H1 (cell line): ENCODE measurements at regions not wholly inside any gene's neighbourhood (a gene's known extent, or its start where the extent isn't known, plus 50 kb on each side); places are given as distances from the start of the nearest gene placed in this dataset.

Experiments
- CTCF ChIA-PET: fragments of 300-600 bp; sonication (Branson Sonifier 250); formaldehyde crosslinking; loops from one replicate; lab custom pipeline; 2021; ENCODE audit not compliant: partially characterized antibody; lab: Charles Lee
- POLR2A ChIA-PET: fragments of 300-600 bp; sonication (Branson Sonifier 250); formaldehyde crosslinking; loops from one replicate; lab custom pipeline; 2021; ENCODE audit warnings: inconsistent platforms; ENCODE audit not compliant: partially characterized antibody; lab: Charles Lee
- DNase-seq, 2 experiments: peaks; one replicate each; pipeline versions ENCODE4 v3.0.0 to v3.0.0-alpha.2; 2010 to 2022; ENCODE audit warnings: low spot score in 2 of 2, low read depth in 1 of 2, mixed read lengths in 1 of 2
- FAIRE-seq: peaks from 2 replicates; lab custom pipeline; 2011; peaks lifted over from hg19 to GRCh38; lab: Jason Lieb, UNC
- H2AFZ ChIP-seq: 2 replicates; pipeline ENCODE4 v1.8.1; 2012; ENCODE audit warnings: low read length, inconsistent platforms
- H2AK5ac ChIP-seq: 2 replicates; pipeline ENCODE4 v1.6.1; 2013; ENCODE audit warnings: low read depth, low read length
- H2BK120ac ChIP-seq: replicated peaks from 2 replicates; pipeline ENCODE3; 2013; ENCODE audit warnings: low read depth, low read length, inconsistent platforms
- H2BK12ac ChIP-seq: 2 replicates; pipeline ENCODE4 v1.6.1; 2013; ENCODE audit warnings: low read depth, low read length
- H2BK15ac ChIP-seq: 2 replicates; pipeline ENCODE4 v1.6.1; 2013; ENCODE audit warnings: low read length
- H2BK20ac ChIP-seq: 2 replicates; pipeline ENCODE4 v1.6.1; 2013; ENCODE audit warnings: low read length
- H2BK5ac ChIP-seq: 2 replicates; pipeline ENCODE4 v1.6.1; 2013; ENCODE audit warnings: low read depth, low read length
- H3K14ac ChIP-seq: 2 replicates; pipeline ENCODE4 v1.6.1; 2013; ENCODE audit warnings: inconsistent platforms; ENCODE audit not compliant: insufficient read length
- H3K18ac ChIP-seq: 2 replicates; pipeline ENCODE4 v1.6.1; 2013; ENCODE audit warnings: low read length; ENCODE audit errors: extremely low read depth
- H3K23ac ChIP-seq: 2 replicates; pipeline ENCODE4 v1.6.1; 2013; ENCODE audit warnings: inconsistent platforms; ENCODE audit not compliant: insufficient read length
- H3K23me2 ChIP-seq: 2 replicates; pipeline ENCODE4 v1.6.1; 2013; ENCODE audit warnings: low read depth, low read length
- H3K27ac ChIP-seq: 2 replicates; pipeline ENCODE4 v1.6.1; 2011; ENCODE audit warnings: low read depth, low read length, inconsistent platforms
- H3K27me3 ChIP-seq, 4 experiments: replicated peaks in 1 of 4; 1 replicate in 1 of 4; 2 replicates in 3 of 4; pipeline versions ENCODE4 v1.6.1 to v1.8.1; 2011 to 2013; ENCODE audit warnings: low read length in 3 of 4, mild to moderate bottlenecking in 3 of 4, inconsistent platforms in 2 of 4, mixed read lengths in 2 of 4, moderate library complexity in 1 of 4; ENCODE audit not compliant: control insufficient read depth in 3 of 4, insufficient read depth in 3 of 4; ENCODE audit errors: extremely low read depth in 1 of 4
- H3K36me3 ChIP-seq, 4 experiments: 2 replicates each; pipeline versions ENCODE4 v1.6.1 to v1.8.1; 2011 to 2013; ENCODE audit warnings: mild to moderate bottlenecking in 4 of 4, low read length in 3 of 4, moderate library complexity in 2 of 4, control low read depth in 1 of 4, inconsistent platforms in 1 of 4; ENCODE audit not compliant: insufficient read depth in 4 of 4, control insufficient read depth in 2 of 4
- H3K4ac ChIP-seq: replicated peaks from 2 replicates; pipeline ENCODE3; 2013; ENCODE audit warnings: low read length, low read depth, mixed read lengths, inconsistent platforms; ENCODE audit not compliant: insufficient read length
- H3K4me1 ChIP-seq, 4 experiments: replicated peaks in 1 of 4; 1 replicate in 1 of 4; 2 replicates in 3 of 4; pipeline versions ENCODE4 v1.6.1 to v1.8.1; 2011 to 2013; ENCODE audit warnings: low read length in 3 of 4, inconsistent platforms in 2 of 4, mixed read lengths in 1 of 4; ENCODE audit not compliant: insufficient read depth in 4 of 4, control insufficient read depth in 3 of 4
- H3K4me2 ChIP-seq, 2 experiments: 2 replicates each; pipeline versions ENCODE4 v1.6.1 to v1.8.1; 2011 to 2013; ENCODE audit warnings: low read depth in 2 of 2, low read length in 2 of 2, control low read depth in 1 of 2, inconsistent platforms in 1 of 2, mild to moderate bottlenecking in 1 of 2; ENCODE audit not compliant: insufficient read depth in 1 of 2
- H3K4me3 ChIP-seq, 4 experiments: fragments of 200-600, 300-600 bp in 1 of 4; sonication (generic), shearing (Covaris generic), sonication (Bioruptor Twin) in 1 of 4; 2 replicates each; pipeline versions ENCODE4 v1.5.1 to v1.8.1; 2011 to 2016; ENCODE audit warnings: low read length in 4 of 4, low read depth in 3 of 4, control low read depth in 2 of 4, inconsistent platforms in 2 of 4, mild to moderate bottlenecking in 2 of 4, mixed read lengths in 1 of 4, moderate library complexity in 1 of 4; ENCODE audit not compliant: insufficient read depth in 2 of 4; ENCODE audit errors: extremely low read depth in 1 of 4
- H3K56ac ChIP-seq: replicated peaks from 2 replicates; pipeline ENCODE3; 2013; ENCODE audit warnings: low read depth, mild to moderate bottlenecking, mixed read lengths, low read length, inconsistent platforms; ENCODE audit not compliant: insufficient read length
- H3K79me1 ChIP-seq: 2 replicates; pipeline ENCODE4 v1.6.1; 2013; ENCODE audit warnings: low read depth, low read length, control low read depth
- H3K79me2 ChIP-seq, 2 experiments: 2 replicates each; pipeline versions ENCODE4 v1.6.1 to v1.8.1; 2012 to 2013; ENCODE audit warnings: low read length in 2 of 2, mild to moderate bottlenecking in 2 of 2, inconsistent platforms in 1 of 2; ENCODE audit not compliant: insufficient read depth in 2 of 2, control insufficient read depth in 1 of 2
- H3K9ac ChIP-seq, 4 experiments: replicated peaks in 1 of 4; 1 replicate in 1 of 4; 2 replicates in 3 of 4; pipeline versions ENCODE4 v1.6.1 to v1.8.1; 2011 to 2013; ENCODE audit warnings: low read depth in 3 of 4, low read length in 3 of 4, control low read depth in 2 of 4, mild to moderate bottlenecking in 2 of 4, moderate library complexity in 2 of 4, inconsistent platforms in 1 of 4; ENCODE audit errors: extremely low read depth in 1 of 4
- H3K9me3 ChIP-seq, 2 experiments: 2 replicates each; pipeline versions ENCODE4 v1.6.1 to v1.8.1; 2012 to 2013; ENCODE audit warnings: mild to moderate bottlenecking in 2 of 2, moderate library complexity in 2 of 2, control low read depth in 1 of 2, inconsistent platforms in 1 of 2, low read depth in 1 of 2, low read length in 1 of 2, mixed read lengths in 1 of 2; ENCODE audit not compliant: insufficient read depth in 2 of 2
- H4K20me1 ChIP-seq, 2 experiments: replicated peaks in 1 of 2; 2 replicates each; pipeline versions ENCODE3 to v1.8.1; 2011 to 2013; ENCODE audit warnings: inconsistent platforms in 2 of 2, low read length in 2 of 2, mild to moderate bottlenecking in 1 of 2; ENCODE audit not compliant: insufficient read depth in 2 of 2, control insufficient read depth in 1 of 2
- H4K5ac ChIP-seq: 2 replicates; pipeline ENCODE4 v1.6.1; 2013; ENCODE audit warnings: low read length, low read depth, mixed read lengths, inconsistent platforms; ENCODE audit not compliant: insufficient read length
- H4K8ac ChIP-seq: 2 replicates; pipeline ENCODE4 v1.8.0; 2013; ENCODE audit warnings: mild to moderate bottlenecking, moderate library complexity, low read length, inconsistent platforms; ENCODE audit not compliant: insufficient read depth; ENCODE audit errors: extremely low read depth
- H4K91ac ChIP-seq: replicated peaks from 2 replicates; pipeline ENCODE3; 2013; ENCODE audit warnings: low read length, mixed read lengths, inconsistent platforms; ENCODE audit not compliant: insufficient read length
- CHD2 ChIP-seq: IDR thresholded peaks from 2 replicates; pipeline ENCODE4 v1.6.1; 2012; ENCODE audit warnings: low read length, improper control_type of control experiment
- CTCF ChIP-seq, 3 experiments: IDR thresholded peaks; 1 replicate in 2 of 3; 2 replicates in 1 of 3; pipeline versions ENCODE4 v1.5.1 to v1.6.1; 2011; ENCODE audit warnings: low read length in 3 of 3, mild to moderate bottlenecking in 3 of 3, inconsistent platforms in 2 of 3, low read depth in 1 of 3, moderate library complexity in 1 of 3; ENCODE audit not compliant: insufficient read depth in 1 of 3; ENCODE audit errors: control extremely low read depth in 1 of 3
- RAD21 ChIP-seq, 2 experiments: IDR thresholded peaks in 1 of 2; conservative IDR thresholded peaks in 1 of 2; 2 replicates each; pipeline ENCODE4 v1.6.1; 2011; ENCODE audit warnings: low read depth in 2 of 2, low read length in 2 of 2, improper control_type of control experiment in 1 of 2, inconsistent platforms in 1 of 2, mild to moderate bottlenecking in 1 of 2, moderate library complexity in 1 of 2
- WGBS, 2 experiments: shearing (Covaris generic) in 1 of 2; methylation state at CpG; one replicate each; pipeline versions ENCODE4 v1.1.6 to v1.1.7; 2013 to 2015; ENCODE audit warnings: low lambda C conversion rate in 2 of 2, mixed read lengths in 2 of 2, inconsistent platforms in 1 of 2, low coverage in 1 of 2, missing lambda C conversion rate in 1 of 2; ENCODE audit not compliant: insufficient replicate concordance in 2 of 2, insufficient coverage in 1 of 2, insufficient read length in 1 of 2; ENCODE audit errors: extremely low coverage in 1 of 2, missing lambda C conversion rate in 1 of 2; 5-methylcytosine and 5-hydroxymethylcytosine counted together

DNA sequence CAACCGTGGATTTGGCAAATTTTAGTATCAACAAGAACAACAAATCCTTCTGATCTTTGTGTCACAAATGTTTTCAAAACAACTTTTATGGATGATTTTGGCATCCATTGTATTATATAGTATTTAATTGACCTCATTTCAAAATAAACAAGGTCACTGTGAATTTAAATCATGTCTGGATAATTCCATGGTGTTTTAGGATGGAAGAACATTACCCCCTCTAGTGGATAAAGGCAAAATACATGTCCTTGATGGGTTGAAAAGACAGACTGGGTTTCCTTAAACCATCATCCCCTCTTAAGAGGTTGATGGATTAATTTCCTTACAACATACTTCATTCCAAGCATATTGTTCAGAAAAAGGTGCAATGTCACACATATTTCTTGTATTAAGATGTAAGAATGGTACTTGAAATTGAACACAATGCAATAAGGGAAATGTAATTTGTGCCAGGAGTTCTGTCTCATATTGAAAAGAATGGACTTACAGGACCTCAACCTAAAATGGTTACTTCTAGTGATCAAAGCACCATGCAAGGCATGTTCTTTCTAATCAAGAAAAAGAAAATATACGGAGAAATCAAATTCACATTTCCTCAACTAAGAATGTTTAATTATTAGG is 352.0 kb downstream of the BCAT1 start:
- Histone ChIP-seq H2AK5ac (no peak overlapping the region), H3K23ac (no peak overlapping the region), H3K18ac (no peak overlapping the region), H3K36me3 (no peaks in the 10 kb centered on the region), H2BK5ac (no peak overlapping the region), H2BK15ac (no peak overlapping the region), H3K4me3 (no peak overlapping the region), H3K9me3 (no peaks in the 10 kb centered on the region), H3K14ac (no peak overlapping the region), H3K4me2 (no peak overlapping the region), H4K5ac (no peak overlapping the region), H2BK12ac (no peak overlapping the region), H3K9ac (no peak overlapping the region), H3K79me1 (no peaks in the 10 kb centered on the region), H3K27me3 (no peaks in the 10 kb centered on the region), H2BK120ac (no peak overlapping the region), H3K79me2 (no peaks in the 10 kb centered on the region), H4K91ac (no peak overlapping the region), H3K4ac (no peak overlapping the region), H3K56ac (no peak overlapping the region), H4K20me1 (no peaks in the 10 kb centered on the region), H3K23me2 (no peaks in the 10 kb centered on the region), H3K4me1 (no peaks in the 10 kb centered on the region; a peak in 1 of 7 replicates), H3K27ac (no peak overlapping the region), H4K8ac (no peak overlapping the region), H2BK20ac (no peak overlapping the region), H2AFZ (no peak overlapping the region)
- FAIRE-seq (peak; percentile 45), DNase-seq (no peak)
- WGBS, 2 experiments, result 55% methylated on average over 2 of the region's 2 CpGs; no CpG with 5 or more reads in 1 of the 2 experiments
- ChIA-PET POLR2A (no interaction called here), CTCF (interaction anchor here (0.6 to 1.8 kb wide), 10 partner anchors 10 to 1105 kb away, joined by 3 to 6 read pairs (median 3); no protein-coding TSS in a partner anchor)
- TF ChIP-seq RAD21 (IDR thresholded peaks at IDR 0.05 in 1 of 2, conservative IDR thresholded peaks at IDR 0.05 in 1 of 2; ENCODE audit: low read depth in 2 of 2, low read length in 2 of 2) (peak; percentile 61 to 65), CHD2 (no peak), CTCF (IDR thresholded peaks at IDR 0.05; ENCODE audit: control extremely low read depth in 1 of 3, insufficient read depth in 1 of 3, low read depth in 1 of 3, low read length in 3 of 3) (peak in 2 of 3 experiments; percentile 32 to 63; a peak in 2 of 4 replicates)
